Caco-2 (cell line): ENCODE measurements at regions not wholly inside any gene's neighbourhood (a gene's known extent, or its start where the extent isn't known, plus 50 kb on each side); places are given as distances from the start of the nearest gene placed in this dataset.

Source experiments
- BruUV-seq: library from RNA; stranded (reverse); fragments of 400-500 nt; replicated peaks from 2 replicates; lab custom pipeline; 2021; lab: Mats Ljungman, UMichigan
- CTCF ChIA-PET: fragments of 300-600 bp; sonication (Branson Sonifier 250); formaldehyde crosslinking; loops from one replicate; lab custom pipeline; 2022; ENCODE audit warnings: antibody characterized with exemption; lab: Charles Lee
- POLR2A ChIA-PET: fragments of 300-600 bp; sonication (Branson Sonifier 250); formaldehyde crosslinking; loops from one replicate; lab custom pipeline; 2022; ENCODE audit warnings: antibody characterized with exemption; lab: Charles Lee
- DNase-seq, 2 experiments: peaks; one replicate each; pipeline versions ENCODE4 v3.0.0 to v3.0.0-alpha.2; 2020 to 2022
- H3K27me3 ChIP-seq: replicated peaks from 2 replicates; pipeline ENCODE4 v1.6.0; 2011; ENCODE audit warnings: low read length; ENCODE audit not compliant: control insufficient read depth, insufficient read depth
- H3K36me3 ChIP-seq: 2 replicates; pipeline ENCODE4 v1.5.1; 2011; ENCODE audit warnings: low read length; ENCODE audit not compliant: control insufficient read depth, insufficient read depth
- H3K4me1 ChIP-seq: fragments of 250-450 bp; sonication (Bioruptor Pico); 2 replicates; pipeline ENCODE4 v1.5.1; 2020; ENCODE audit warnings: mild to moderate bottlenecking
- H3K4me3 ChIP-seq: 2 replicates; pipeline ENCODE4 v1.5.1; 2011; ENCODE audit warnings: low read depth, mild to moderate bottlenecking, control low read depth, low read length
- H3K9me3 ChIP-seq: fragments of 250-450 bp; sonication (Bioruptor Pico); 2 replicates; pipeline ENCODE4 v1.5.1; 2020; ENCODE audit warnings: mild to moderate bottlenecking, moderate library complexity
- H3K27ac Mint-ChIP-seq: one replicate; pipeline ENCODE4 v1.8.0; 2022; ENCODE audit warnings: mixed read lengths; ENCODE audit not compliant: unreplicated experiment
- H3K27me3 Mint-ChIP-seq: one replicate; pipeline ENCODE4 v1.8.0; 2022; ENCODE audit warnings: mixed read lengths; ENCODE audit not compliant: insufficient read depth, unreplicated experiment
- H3K36me3 Mint-ChIP-seq: one replicate; pipeline ENCODE4 v1.8.0; 2022; ENCODE audit warnings: mild to moderate bottlenecking, mixed read lengths; ENCODE audit not compliant: insufficient read depth, unreplicated experiment
- H3K4me1 Mint-ChIP-seq: one replicate; pipeline ENCODE4 v1.8.0; 2022; ENCODE audit warnings: low read depth, mixed read lengths; ENCODE audit not compliant: unreplicated experiment
- H3K4me3 Mint-ChIP-seq: one replicate; pipeline ENCODE4 v1.8.0; 2022; ENCODE audit warnings: mild to moderate bottlenecking, moderate library complexity, mixed read lengths; ENCODE audit not compliant: unreplicated experiment
- H3K9me3 Mint-ChIP-seq: one replicate; pipeline ENCODE4 v1.8.0; 2022; ENCODE audit warnings: mixed read lengths; ENCODE audit not compliant: unreplicated experiment
- CTCF ChIP-seq, 2 experiments: fragments of 200-600 bp in 1 of 2; IDR thresholded peaks; 1 replicate in 1 of 2; 2 replicates in 1 of 2; pipeline versions ENCODE4 v1.5.1 to v1.8.0; 2011 to 2022; ENCODE audit warnings: antibody characterized with exemption in 1 of 2, control low read depth in 1 of 2, inconsistent platforms in 1 of 2, low read depth in 1 of 2, low read length in 1 of 2, mild to moderate bottlenecking in 1 of 2, moderate library complexity in 1 of 2; ENCODE audit not compliant: insufficient read depth in 1 of 2, severe bottlenecking in 1 of 2, unreplicated experiment in 1 of 2
- intact Hi-C: fragments of 100-400 bp; cut with micrococcal nuclease; formaldehyde crosslinking; loops from one replicate; pipeline ENCODE4 v1.10.0; 2022; ENCODE audit not compliant: unreplicated experiment

GRCh38 chr7:1290679-1291356 is 58.1 kb downstream of the UNCX start:
- intact Hi-C loops, result no loop called here
- H3K27ac Mint-ChIP-seq, result no peak overlapping the region
- no peaks in the 10 kb centered on the region for H3K36me3 Mint-ChIP-seq
- no peak for DNase-seq
- no peaks in the 10 kb centered on the region for H3K36me3 ChIP-seq
- H3K9me3 ChIP-seq, result no peaks in the 10 kb centered on the region
- TF ChIP-seq CTCF (IDR thresholded peaks at IDR 0.05; ENCODE audit: insufficient read depth in 1 of 2, low read depth in 1 of 2, low read length in 1 of 2, severe bottlenecking in 1 of 2, unreplicated experiment in 1 of 2), result no peak
- H3K27me3 Mint-ChIP-seq, result no peaks in the 10 kb centered on the region
- POLR2A ChIA-PET, result no interaction called here
- no peaks in the 10 kb centered on the region for H3K9me3 Mint-ChIP-seq
- CTCF ChIA-PET, result no interaction called here
- H3K27me3 ChIP-seq, result peaks cover 4% of the 10 kb centered on the region
- BruUV-seq, result no TSS peak
- peak overlapping the region; percentile 67 for H3K4me3 Mint-ChIP-seq
- H3K4me1 Mint-ChIP-seq, result no peaks in the 10 kb centered on the region
- H3K4me3 ChIP-seq, result no peak overlapping the region
- 0 out of 2 replicates have a peak, but pooled peaks cover 5% of the 10 kb centered on the region for H3K4me1 ChIP-seq

- H3K27me3 ChIP-seq, result peaks cover 4% of the 10 kb centered on the region
- H3K36me3 ChIP-seq, result no peaks in the 10 kb centered on the region
- no peak overlapping the region for H3K4me3 ChIP-seq
- no peak for DNase-seq
- H3K4me1 ChIP-seq, result 0 out of 2 replicates have a peak, but pooled peaks cover 5% of the 10 kb centered on the region
- no peaks in the 10 kb centered on the region for H3K9me3 Mint-ChIP-seq
- H3K36me3 Mint-ChIP-seq, result no peaks in the 10 kb centered on the region
- intact Hi-C loops, result no loop called here
- POLR2A ChIA-PET, result no interaction called here
- no peak overlapping the region for H3K27ac Mint-ChIP-seq
- H3K9me3 ChIP-seq, result no peaks in the 10 kb centered on the region
- no TSS peak for BruUV-seq
- H3K27me3 Mint-ChIP-seq, result no peaks in the 10 kb centered on the region
- no peaks in the 10 kb centered on the region for H3K4me1 Mint-ChIP-seq
- peak overlapping the region; percentile 67 for H3K4me3 Mint-ChIP-seq
- no peak for TF ChIP-seq CTCF (IDR thresholded peaks at IDR 0.05; ENCODE audit: insufficient read depth in 1 of 2, low read depth in 1 of 2, low read length in 1 of 2, severe bottlenecking in 1 of 2, unreplicated experiment in 1 of 2)
- CTCF ChIA-PET, result no interaction called here
These were observed 58.7 kb downstream of the UNCX start for GRCh38 chr7:1291357-1291689.

DNA sequence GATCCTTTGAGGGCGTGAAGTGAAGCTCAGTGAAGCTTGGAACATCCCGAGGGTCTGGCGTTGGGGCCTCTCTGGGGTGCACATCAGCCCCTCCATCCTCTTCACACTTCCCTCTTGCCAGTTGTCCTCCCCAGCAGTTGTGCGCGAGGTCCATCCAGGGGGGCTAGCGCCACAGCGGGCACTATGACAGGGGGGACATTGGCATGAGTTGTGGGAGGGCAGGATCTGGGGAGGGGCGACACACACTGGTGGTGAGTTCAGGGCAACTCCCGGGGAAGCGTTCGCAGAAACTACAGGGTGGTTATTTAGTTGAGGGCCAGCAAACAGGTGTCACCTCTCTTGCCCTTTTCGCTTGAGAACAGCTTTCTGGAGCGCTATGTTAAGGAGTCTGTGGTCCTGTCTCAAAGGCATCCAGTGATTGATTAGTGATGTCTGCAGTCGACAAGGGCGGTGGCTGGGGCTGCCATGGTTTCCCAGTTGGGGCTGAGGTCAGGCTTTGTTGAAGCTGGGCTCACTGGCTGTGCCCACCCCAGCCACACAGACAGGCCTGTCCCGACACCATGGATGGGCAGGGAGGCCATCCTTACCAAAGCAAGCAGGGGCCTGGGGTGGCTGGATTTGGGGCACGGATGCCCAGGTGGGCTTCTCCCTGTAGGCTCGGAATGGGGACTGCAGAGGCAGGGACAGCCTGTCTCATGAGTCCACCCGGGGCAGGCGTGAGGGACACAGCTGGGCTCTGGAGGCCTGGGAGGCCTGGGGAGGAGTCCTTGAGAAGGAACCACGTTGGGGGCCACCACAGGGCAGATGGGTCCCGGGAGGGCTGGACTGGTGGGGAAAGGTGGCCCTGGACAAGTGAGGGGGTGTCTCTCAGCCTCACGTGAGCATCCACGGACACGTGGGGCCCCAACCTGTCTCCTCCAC is 59.4 kb downstream of the UNCX start:
- Histone ChIP-seq H3K4me3 (no peak overlapping the region), H3K27me3 (peaks cover 4% of the 10 kb centered on the region), H3K36me3 (no peaks in the 10 kb centered on the region), H3K4me1 (0 out of 2 replicates have a peak, but pooled peaks cover 5% of the 10 kb centered on the region), H3K9me3 (no peaks in the 10 kb centered on the region)
- no peak overlapping the region for H3K27ac Mint-ChIP-seq
- H3K4me1 Mint-ChIP-seq, result no peaks in the 10 kb centered on the region
- BruUV-seq, result no TSS peak
- intact Hi-C loops, result no loop called here
- H3K27me3 Mint-ChIP-seq, result peaks cover 3% of the 10 kb centered on the region
- POLR2A ChIA-PET, result no interaction called here
- H3K4me3 Mint-ChIP-seq, result no peak overlapping the region
- no peak for DNase-seq
- no peaks in the 10 kb centered on the region for H3K9me3 Mint-ChIP-seq
- CTCF ChIA-PET, result no interaction called here
- no peaks in the 10 kb centered on the region for H3K36me3 Mint-ChIP-seq
- TF ChIP-seq CTCF (IDR thresholded peaks at IDR 0.05; ENCODE audit: insufficient read depth in 1 of 2, low read depth in 1 of 2, low read length in 1 of 2, severe bottlenecking in 1 of 2, unreplicated experiment in 1 of 2), result no peak
